Fibroblast of villous mesenchyme (primary cell): ENCODE measurements at regions not wholly inside any gene's neighbourhood (a gene's known extent, or its start where the extent isn't known, plus 50 kb on each side); places are given as distances from the start of the nearest gene placed in this dataset.
A peak's percentile ranks its signal among the peaks of the same experiment; 100 is the strongest.

ENCODE experiments used
- DNase-seq: peaks from one replicate; pipeline ENCODE4 v3.0.0-alpha.2; 2010; ENCODE audit warnings: low read depth
- H3K4me3 ChIP-seq: 2 replicates; pipeline ENCODE4 v1.5.1; 2011; ENCODE audit warnings: low read depth, mild to moderate bottlenecking, low read length
- TF ChIP-seq, protein P1 (sequence below): IDR thresholded peaks from 2 replicates; pipeline ENCODE4 v1.5.1; 2012; ENCODE audit warnings: low read depth, mild to moderate bottlenecking, low read length; ENCODE audit not compliant: insufficient read depth

DNA sequence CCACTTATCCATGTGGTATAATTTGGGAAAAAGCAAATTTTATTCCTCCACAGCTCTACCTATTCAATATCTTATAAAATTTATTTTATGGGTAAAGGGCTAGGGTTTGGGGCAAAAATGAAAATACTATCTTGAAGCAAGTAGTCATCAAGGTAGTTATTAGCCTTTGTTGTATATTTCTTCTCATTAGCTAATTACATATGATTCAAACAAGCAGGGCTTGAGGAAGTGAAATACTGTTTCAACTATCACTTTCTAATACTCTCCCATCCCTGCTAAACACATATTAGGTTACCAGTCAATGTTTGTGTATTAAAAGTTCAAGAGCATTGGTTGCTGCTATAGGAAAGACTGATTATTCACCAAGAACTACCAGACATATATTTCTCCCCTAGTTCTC is 517.3 kb downstream of the METTL15 start:
- no peak for DNase-seq
- H3K4me3 ChIP-seq = no peak overlapping the region
- TF ChIP-seq, protein P1, sequence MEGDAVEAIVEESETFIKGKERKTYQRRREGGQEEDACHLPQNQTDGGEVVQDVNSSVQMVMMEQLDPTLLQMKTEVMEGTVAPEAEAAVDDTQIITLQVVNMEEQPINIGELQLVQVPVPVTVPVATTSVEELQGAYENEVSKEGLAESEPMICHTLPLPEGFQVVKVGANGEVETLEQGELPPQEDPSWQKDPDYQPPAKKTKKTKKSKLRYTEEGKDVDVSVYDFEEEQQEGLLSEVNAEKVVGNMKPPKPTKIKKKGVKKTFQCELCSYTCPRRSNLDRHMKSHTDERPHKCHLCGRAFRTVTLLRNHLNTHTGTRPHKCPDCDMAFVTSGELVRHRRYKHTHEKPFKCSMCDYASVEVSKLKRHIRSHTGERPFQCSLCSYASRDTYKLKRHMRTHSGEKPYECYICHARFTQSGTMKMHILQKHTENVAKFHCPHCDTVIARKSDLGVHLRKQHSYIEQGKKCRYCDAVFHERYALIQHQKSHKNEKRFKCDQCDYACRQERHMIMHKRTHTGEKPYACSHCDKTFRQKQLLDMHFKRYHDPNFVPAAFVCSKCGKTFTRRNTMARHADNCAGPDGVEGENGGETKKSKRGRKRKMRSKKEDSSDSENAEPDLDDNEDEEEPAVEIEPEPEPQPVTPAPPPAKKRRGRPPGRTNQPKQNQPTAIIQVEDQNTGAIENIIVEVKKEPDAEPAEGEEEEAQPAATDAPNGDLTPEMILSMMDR = no peak

- peak overlapping the region; percentile 12 for H3K4me3 ChIP-seq
- peak; percentile 63 for DNase-seq
- TF ChIP-seq, protein P1 = no peak
Measured at GRCh38 chr11:28621753-28622152, 513.6 kb downstream of the METTL15 start.

- no peak overlapping the region for H3K4me3 ChIP-seq
- TF ChIP-seq, protein P1 = no peak
- peak; percentile 36 for DNase-seq
Measured at GRCh38 chr11:28619846-28620540, 511.8 kb downstream of the METTL15 start.

DNA sequence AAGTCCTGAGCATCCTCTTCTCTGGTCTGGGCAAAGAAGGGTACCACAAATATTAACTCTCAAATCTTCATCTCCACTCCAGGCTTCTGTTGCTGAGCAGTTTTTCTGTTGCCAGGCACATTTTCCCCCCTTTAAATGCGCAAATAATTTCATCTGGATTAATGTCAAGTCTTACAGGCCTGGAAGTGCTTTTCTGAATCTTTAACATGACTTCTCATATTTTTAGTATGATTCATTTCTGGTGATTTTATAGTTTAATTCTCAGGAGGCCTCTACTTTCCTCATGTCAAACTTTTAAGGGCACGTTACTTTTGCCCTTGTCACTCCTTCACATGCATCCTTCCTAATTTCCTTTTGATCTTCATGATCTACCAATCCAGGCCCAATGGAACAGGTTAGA is 510.2 kb downstream of the METTL15 start:
- H3K4me3 ChIP-seq = no peak overlapping the region
- DNase-seq = no peak
- TF ChIP-seq, protein P1 = no peak

- TF ChIP-seq, protein P1 = no peak
- H3K4me3 ChIP-seq = no peak overlapping the region
- DNase-seq = no peak
Measured at GRCh38 chr11:28616160-28616965, 508.2 kb downstream of the METTL15 start.

DNA sequence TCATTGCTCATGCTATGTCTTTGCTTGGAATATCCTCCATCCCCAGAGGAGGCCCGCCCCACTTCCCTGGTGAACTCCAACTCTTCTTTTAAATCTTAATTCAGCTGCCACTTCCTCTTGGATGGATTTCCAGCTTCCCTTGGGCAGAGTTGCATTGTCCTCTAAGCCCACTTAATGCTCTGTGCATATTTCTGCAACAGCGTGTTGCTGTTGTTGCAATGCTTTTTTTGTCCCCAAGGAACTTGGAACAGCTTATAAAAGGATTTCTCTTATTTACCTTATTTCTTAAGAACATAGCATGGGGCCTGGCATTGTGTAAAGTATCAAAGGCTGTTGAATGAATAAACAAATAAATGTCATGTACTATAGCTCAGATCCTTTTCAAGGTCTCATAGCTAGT is 507.4 kb downstream of the METTL15 start:
- peak; percentile 8 for DNase-seq
- TF ChIP-seq, protein P1 = no peak
- H3K4me3 ChIP-seq = no peak overlapping the region
